Heart left ventricle (tissue), 16 donors: ENCODE measurements at regions not wholly inside any gene's neighbourhood (a gene's known extent, or its start where the extent isn't known, plus 50 kb on each side); places are given as distances from the start of the nearest gene placed in this dataset.
"Not testable (repeated sequence)": the region's sequence is repeated elsewhere in the genome, so short reads cannot be mapped to it uniquely, and the experiment has no call there.

Source experiments
- ATAC-seq, 4 donors: fragments of 200-7000 bp; cut with Tn5 transposase; one replicate each; pipeline ENCODE4 v1.9.1; 2020 to 2022; ENCODE audit warnings: moderate library complexity in 4 of 4, mild to moderate bottlenecking in 3 of 4, moderate number of reproducible peaks in 1 of 4
- DNase-seq, 5 donors: peaks; one replicate each; pipeline ENCODE4 v3.0.0-alpha.2; 2020
- H3K27ac ChIP-seq, 12 donors: fragments of 200-600 bp; sonication (generic) in 4 of 12; one replicate each; pipeline versions ENCODE4 v1.5.0 to v1.8.0; 2016 to 2022; ENCODE audit warnings: mild to moderate bottlenecking in 2 of 12
- H3K27me3 ChIP-seq, 9 donors: fragments of 200-600 bp; sonication (generic) in 2 of 9; one replicate each; pipeline versions ENCODE4 v1.5.1 to v1.8.0; 2016 to 2022; ENCODE audit warnings: mild to moderate bottlenecking in 3 of 9
- H3K36me3 ChIP-seq, 9 donors: fragments of 200-600 bp; sonication (generic) in 2 of 9; one replicate each; pipeline versions ENCODE4 v1.5.0 to v1.8.0; 2018 to 2022; ENCODE audit warnings: mild to moderate bottlenecking in 2 of 9
- H3K4me1 ChIP-seq, 12 donors: fragments of 200-600 bp; sonication (generic) in 4 of 12; one replicate each; pipeline versions ENCODE4 v1.5.0 to v1.8.0; 2016 to 2022; ENCODE audit warnings: mild to moderate bottlenecking in 3 of 12
- H3K4me3 ChIP-seq, 12 donors: fragments of 200-600 bp; sonication (generic) in 4 of 12; one replicate each; pipeline versions ENCODE4 v1.5.0 to v1.8.0; 2017 to 2022; ENCODE audit warnings: mild to moderate bottlenecking in 9 of 12, moderate library complexity in 4 of 12
- H3K9me3 ChIP-seq, 12 donors: fragments of 200-600 bp; sonication (generic) in 4 of 12; one replicate each; pipeline versions ENCODE4 v1.5.0 to v1.8.0; 2016 to 2022; ENCODE audit warnings: mild to moderate bottlenecking in 1 of 12
- CTCF ChIP-seq, 12 donors: fragments of 200-600 bp; sonication (generic) in 4 of 12; IDR thresholded peaks; one replicate each; pipeline versions ENCODE4 v1.5.0 to v1.8.0; 2018 to 2022; ENCODE audit warnings: antibody characterized with exemption in 12 of 12, mild to moderate bottlenecking in 5 of 12
- POLR2A ChIP-seq, 2 donors: fragments of 450-650 bp; IDR thresholded peaks; one replicate each; pipeline ENCODE4 v1.6.1; 2017; ENCODE audit warnings: antibody characterized with exemption in 2 of 2, mild to moderate bottlenecking in 2 of 2, moderate library complexity in 2 of 2
- WGBS, 4 donors: extraction: QIAGEN DNeasy Blood & Tissue Kit in 2 of 4; methylation state at CpG; one replicate each; pipeline versions ENCODE4 v1.1.5 to v1.1.7; 2013 to 2018; 5-methylcytosine and 5-hydroxymethylcytosine counted together
- intact Hi-C, 10 donors: fragments of 100-400 bp; cut with DNase I; formaldehyde crosslinking; loops; one replicate each; pipeline versions ENCODE4 v1.11.1 to v1.14.2; 2022
- donor health status: ischemic (EF 13 %, LVEDD 7.1; RV severe dilation, severe dysfunction).
- donor health status: healthy with polysubstance abuse.
- donor health status: DM: no; HTN: yes; CAD: no.
- donor health status: DM: no; HTN: no; CAD: no.
- donor health status: ischemic (EF 25% LVEDD 6.9; RV normal size, moderate dysfunction).
- donor health status: ischemic (EF 25% LVEDD 5.7; RV mildly dilated, moderate dysfunction).
- donor health status: healthy.
- donor health status: DM: yes; HTN: yes; CAD: no.
- donor health status: ischemic (EF 35%, LVEDD 5.7; RV mildly dilated, moderate dysfunction).
- donor health status: nonischemic (EF 11% LVEDD 7.7; RV severe dilation, severe dysfunction).
- donor health status: DM: yes; HTN: yes; CAD: no.
- donor health status: PGD.
- donor health status: ischemic (EF 29% LVEDD 5.4; RV normal size, mild dysfunction).
- donor health status: nonischemic (EF 23%, LVEDD 6.1; RV moderate dilation, normal function).

GRCh38 chr10:23829556-23829955, 379.4 kb upstream of the KIAA1217 start:
- intact Hi-C loops, result no loop called here
- H3K9me3 ChIP-seq, result no peaks in the 10 kb centered on the region
- ATAC-seq, result no peak

DNA sequence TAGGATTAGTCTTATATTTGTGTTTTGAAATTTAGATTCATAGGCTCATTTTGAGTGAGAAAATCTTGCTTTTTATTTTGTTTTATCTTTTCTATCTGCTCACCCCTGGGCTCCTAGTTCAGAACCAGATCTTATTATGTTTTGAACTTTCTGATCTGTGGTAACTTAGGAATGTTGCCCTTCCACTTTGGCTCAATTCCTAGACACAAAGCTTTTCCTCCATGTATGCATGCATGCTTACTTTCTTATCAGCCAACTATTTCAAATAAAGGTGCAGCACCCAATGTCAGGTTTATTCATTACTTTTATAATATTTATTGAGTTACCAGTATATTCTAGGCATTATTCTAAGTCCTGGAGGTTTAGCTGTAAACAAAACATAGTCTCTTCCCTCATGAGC, 374.8 kb upstream of the KIAA1217 start:
- intact Hi-C loops, result no loop called here
- H3K36me3 ChIP-seq, result no peaks in the 10 kb centered on the region
- ATAC-seq, result no peak

More at GRCh38 chr10:23829556-23829955, 379.4 kb upstream of the KIAA1217 start:
- no peaks in the 10 kb centered on the region for H3K4me1 ChIP-seq
- H3K36me3 ChIP-seq, result no peaks in the 10 kb centered on the region
- no peak overlapping the region for H3K4me3 ChIP-seq
- 83 to 91% (median 85%) methylated on average over 2 of the region's 2 CpGs for WGBS, 4 donors
- DNase-seq, result no peak
- no peak for TF ChIP-seq POLR2A (IDR thresholded peaks at IDR 0.05)
- no peak overlapping the region for H3K27ac ChIP-seq
- no peaks in the 10 kb centered on the region for H3K27me3 ChIP-seq

DNA sequence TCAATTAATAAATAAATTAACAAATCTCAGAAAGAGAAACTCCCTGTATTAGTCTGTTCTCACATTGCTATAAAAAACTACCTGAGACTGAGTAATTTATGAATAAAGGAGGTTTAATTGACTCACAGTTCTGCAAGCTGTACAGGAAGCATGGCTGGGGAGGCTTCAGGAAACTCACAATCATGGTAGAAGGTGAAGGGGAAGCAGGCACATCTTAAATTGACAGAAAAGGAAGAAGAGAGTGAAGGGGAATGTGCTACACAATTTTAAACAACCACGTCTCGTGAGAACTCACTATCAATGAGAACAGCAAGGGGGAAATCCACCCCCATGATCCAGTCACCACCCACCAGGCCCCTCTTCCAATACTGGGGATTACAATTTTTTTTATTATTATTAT, 358.3 kb upstream of the KIAA1217 start:
- DNase-seq (no peak), ATAC-seq (no peak)
- intact Hi-C loops, result no loop called here
- peaks cover 0 to 9% (median 0%) of the 10 kb centered on the region in 12 donors for H3K9me3 ChIP-seq
- no peak overlapping the region for H3K4me3 ChIP-seq
- H3K27ac ChIP-seq, result no peak overlapping the region
- H3K27me3 ChIP-seq, result no peaks in the 10 kb centered on the region
- WGBS, 4 donors, result 49 to 58% (median 55%) methylated on average over 2 of the region's 2 CpGs
- no peaks in the 10 kb centered on the region for H3K4me1 ChIP-seq
- H3K36me3 ChIP-seq, result no peaks in the 10 kb centered on the region
- no peak for TF ChIP-seq CTCF (IDR thresholded peaks at IDR 0.05)
- no peak for TF ChIP-seq POLR2A (IDR thresholded peaks at IDR 0.05)

More for the DNA sequence above, 374.8 kb upstream of the KIAA1217 start:
- TF ChIP-seq CTCF (IDR thresholded peaks at IDR 0.05), result no peak
- no peak for TF ChIP-seq POLR2A (IDR thresholded peaks at IDR 0.05)
- no peak overlapping the region for H3K4me3 ChIP-seq
- H3K4me1 ChIP-seq, result no peaks in the 10 kb centered on the region
- no peaks in the 10 kb centered on the region for H3K9me3 ChIP-seq
- no peaks in the 10 kb centered on the region for H3K27me3 ChIP-seq
- DNase-seq, result no peak
- no peak overlapping the region for H3K27ac ChIP-seq

- 58 to 71% (median 64%) methylated on average over 1 of the region's 1 CpG for WGBS, 4 donors
- TF ChIP-seq CTCF (IDR thresholded peaks at IDR 0.05) (no peak), POLR2A (IDR thresholded peaks at IDR 0.05) (no peak)
- no peak for DNase-seq
Measured at GRCh38 chr10:23859598-23859997, 349.3 kb upstream of the KIAA1217 start.

DNA sequence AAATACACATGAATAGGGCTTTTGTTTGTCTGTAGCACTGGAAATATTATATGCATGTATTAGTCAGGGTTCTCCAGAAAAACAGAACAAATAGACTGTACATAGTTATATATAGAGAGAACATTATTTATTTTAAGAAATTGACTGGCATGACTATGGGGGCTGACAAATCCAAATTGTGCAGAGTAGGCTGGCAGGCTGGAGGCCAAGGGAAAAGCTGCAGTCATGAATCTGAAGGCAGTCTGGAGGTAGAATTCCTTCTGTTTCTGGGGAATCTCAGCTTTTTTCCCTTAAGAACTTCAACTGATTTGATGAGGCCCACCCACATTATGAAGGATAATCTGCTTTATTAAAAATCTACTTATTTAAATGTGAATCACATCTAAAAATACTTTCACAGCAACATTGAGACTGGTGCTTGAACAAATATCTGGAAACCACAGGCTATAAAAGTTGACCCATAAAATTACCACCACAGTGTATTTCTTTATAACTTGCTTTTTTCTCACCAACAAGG, 344.2 kb upstream of the KIAA1217 start:
- H3K4me1 ChIP-seq, result no peaks in the 10 kb centered on the region
- ATAC-seq, result no peak
- TF ChIP-seq POLR2A (IDR thresholded peaks at IDR 0.05), result no peak
- TF ChIP-seq CTCF (IDR thresholded peaks at IDR 0.05), result no peak
- DNase-seq, result no peak
- intact Hi-C loops, result no loop called here
- no peaks in the 10 kb centered on the region for H3K27me3 ChIP-seq
- H3K4me3 ChIP-seq, result no peak overlapping the region
- H3K9me3 ChIP-seq, result no peaks in the 10 kb centered on the region
- no peaks in the 10 kb centered on the region for H3K36me3 ChIP-seq
- H3K27ac ChIP-seq, result no peak overlapping the region

More at GRCh38 chr10:23859598-23859997, 349.3 kb upstream of the KIAA1217 start:
- H3K4me3 ChIP-seq, result no peak overlapping the region
- H3K4me1 ChIP-seq, result no peaks in the 10 kb centered on the region
- no peak overlapping the region for H3K27ac ChIP-seq
- intact Hi-C loops, result no loop called here
- ATAC-seq, result no peak
- no peaks in the 10 kb centered on the region for H3K27me3 ChIP-seq
- peaks cover 0 to 5% (median 0%) of the 10 kb centered on the region in 12 donors for H3K9me3 ChIP-seq
- H3K36me3 ChIP-seq, result no peaks in the 10 kb centered on the region

DNA sequence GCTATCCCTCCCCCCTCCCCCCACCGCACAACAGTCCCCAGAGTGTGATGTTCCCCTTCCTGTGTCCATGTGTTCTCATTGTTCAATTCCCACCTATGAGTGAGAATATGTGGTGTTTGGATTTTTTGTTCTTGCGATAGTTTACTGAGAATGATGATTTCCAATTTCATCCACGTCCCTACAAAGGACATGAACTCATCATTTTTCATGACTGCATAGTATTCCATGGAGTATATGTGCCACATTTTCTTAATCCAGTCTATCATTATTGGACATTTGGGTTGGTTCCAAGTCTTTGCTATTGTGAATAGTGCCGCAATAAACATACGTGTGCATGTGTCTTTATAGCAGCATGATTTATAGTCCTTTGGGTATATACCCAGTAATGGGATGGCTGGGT, 342.0 kb upstream of the KIAA1217 start:
- H3K27me3 ChIP-seq, H3K4me1 ChIP-seq, H3K4me3 ChIP-seq, H3K9me3 ChIP-seq, H3K36me3 ChIP-seq, H3K27ac ChIP-seq, intact Hi-C loops, ATAC-seq, DNase-seq: not testable (repeated sequence)
- 79 to 96% (median 89%) methylated on average over 3 to 4 of the region's 5 CpGs for WGBS, 4 donors
